ENCODE measurements at regions not wholly inside any gene's neighbourhood (a gene's known extent, or its start where the extent isn't known, plus 50 kb on each side); places are given as distances from the start of the nearest gene placed in this dataset.

DNA sequence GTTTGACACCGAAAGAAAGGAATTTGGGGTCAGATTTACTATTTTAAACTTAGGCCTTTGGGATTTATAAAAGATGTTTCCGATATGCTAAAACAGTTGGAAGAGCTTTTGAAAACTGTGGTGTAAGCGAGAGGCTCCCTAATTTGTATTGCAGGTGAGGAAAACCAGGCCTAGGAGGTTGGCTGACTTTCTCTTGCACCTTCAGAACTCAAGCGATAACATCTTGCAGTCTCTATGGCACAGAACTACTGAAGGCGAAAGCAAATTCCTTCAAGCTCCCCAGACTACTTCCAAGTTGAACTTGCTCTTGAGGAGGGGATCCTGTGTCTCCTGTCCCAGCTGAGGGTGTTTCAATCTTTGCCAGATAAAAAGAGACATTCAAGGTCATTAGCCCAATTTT, 685.7 kb downstream of the ADGRL2 start:
- no peak overlapping the region for H3K4me2 ChIP-seq (ENCODE audit: low read length)
- no peaks in the 10 kb centered on the region for H3K79me2 ChIP-seq (ENCODE audit: control insufficient read depth, low read length)
- H3K9me2 ChIP-seq (replicated peaks; ENCODE audit: control insufficient read depth, low read length) = no peaks in the 10 kb centered on the region
- H3K4me3 ChIP-seq (ENCODE audit: low read length) = no peak overlapping the region
- no peaks in the 10 kb centered on the region for H3K4me1 ChIP-seq (ENCODE audit: control insufficient read depth, low read length)
- H4K20me1 ChIP-seq (ENCODE audit: control insufficient read depth, insufficient read depth, low read depth, low read length) = no peaks in the 10 kb centered on the region
- H3K9me3 ChIP-seq (ENCODE audit: control insufficient read depth, insufficient read depth, low read length) = no peaks in the 10 kb centered on the region; the same call in 1 of the 2 replicates
- no peak overlapping the region for H3K27ac ChIP-seq (ENCODE audit: low read depth, low read length)
- no peaks in the 10 kb centered on the region for H3F3A ChIP-seq (ENCODE audit: control insufficient read depth, insufficient read depth)
- TF ChIP-seq, protein P1, sequence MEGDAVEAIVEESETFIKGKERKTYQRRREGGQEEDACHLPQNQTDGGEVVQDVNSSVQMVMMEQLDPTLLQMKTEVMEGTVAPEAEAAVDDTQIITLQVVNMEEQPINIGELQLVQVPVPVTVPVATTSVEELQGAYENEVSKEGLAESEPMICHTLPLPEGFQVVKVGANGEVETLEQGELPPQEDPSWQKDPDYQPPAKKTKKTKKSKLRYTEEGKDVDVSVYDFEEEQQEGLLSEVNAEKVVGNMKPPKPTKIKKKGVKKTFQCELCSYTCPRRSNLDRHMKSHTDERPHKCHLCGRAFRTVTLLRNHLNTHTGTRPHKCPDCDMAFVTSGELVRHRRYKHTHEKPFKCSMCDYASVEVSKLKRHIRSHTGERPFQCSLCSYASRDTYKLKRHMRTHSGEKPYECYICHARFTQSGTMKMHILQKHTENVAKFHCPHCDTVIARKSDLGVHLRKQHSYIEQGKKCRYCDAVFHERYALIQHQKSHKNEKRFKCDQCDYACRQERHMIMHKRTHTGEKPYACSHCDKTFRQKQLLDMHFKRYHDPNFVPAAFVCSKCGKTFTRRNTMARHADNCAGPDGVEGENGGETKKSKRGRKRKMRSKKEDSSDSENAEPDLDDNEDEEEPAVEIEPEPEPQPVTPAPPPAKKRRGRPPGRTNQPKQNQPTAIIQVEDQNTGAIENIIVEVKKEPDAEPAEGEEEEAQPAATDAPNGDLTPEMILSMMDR (IDR thresholded peaks at IDR 0.05; ENCODE audit: low read depth, low read length, poor library complexity, severe bottlenecking) = no peak
- TF ChIP-seq EZH2phosphoT487 (IDR thresholded peaks at IDR 0.05; ENCODE audit: borderline replicate concordance, low read length) = no peak
- H3K27me3 ChIP-seq (ENCODE audit: control insufficient read depth, low read length) = no peaks in the 10 kb centered on the region
- H3K36me3 ChIP-seq (ENCODE audit: control insufficient read depth, low read length) = no peaks in the 10 kb centered on the region

DNA sequence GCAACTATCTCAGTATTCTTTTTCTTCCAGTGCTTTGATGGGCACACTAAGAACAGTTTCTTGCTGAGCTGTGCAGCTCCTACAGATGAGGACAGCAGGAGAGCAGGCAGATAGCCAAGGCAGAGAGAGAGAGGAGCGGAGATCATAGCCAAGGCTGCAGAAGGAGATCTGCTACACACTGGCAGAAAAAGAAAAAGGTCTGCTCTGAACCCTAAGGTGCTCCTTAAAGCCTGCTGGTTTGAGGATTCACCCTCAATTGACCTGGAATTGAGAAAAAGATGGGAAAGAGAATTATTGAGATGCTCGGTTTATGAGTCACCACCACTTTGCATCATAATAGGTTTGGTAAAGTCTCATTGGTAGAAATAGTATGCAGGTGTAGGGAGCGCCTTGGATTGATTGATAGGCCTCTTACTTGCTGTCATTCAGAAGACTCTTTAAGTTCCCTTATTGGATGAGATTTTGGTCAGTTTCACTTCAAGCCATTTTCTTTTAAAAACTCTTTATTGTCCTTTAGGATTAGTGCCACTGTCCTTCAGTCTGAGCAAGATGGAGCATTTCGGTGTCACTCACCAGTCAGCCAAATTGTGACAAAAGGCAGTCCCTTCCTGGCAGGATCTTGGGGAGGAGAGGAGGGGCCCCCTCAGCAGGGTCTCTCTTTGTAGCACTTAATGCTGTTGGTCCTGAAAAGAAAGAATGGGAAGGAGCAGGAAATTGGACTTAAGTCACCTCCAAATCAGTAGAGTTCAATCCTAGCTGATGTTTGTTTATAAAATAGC, 685.0 kb downstream of the ADGRL2 start:
- Histone ChIP-seq H3K79me2 (ENCODE audit: control insufficient read depth, low read length) (no peaks in the 10 kb centered on the region), H4K20me1 (ENCODE audit: control insufficient read depth, insufficient read depth, low read depth, low read length) (no peaks in the 10 kb centered on the region), H3K9me3 (ENCODE audit: control insufficient read depth, insufficient read depth, low read length) (no peaks in the 10 kb centered on the region; the same call in 1 of the 2 replicates), H3F3A (ENCODE audit: control insufficient read depth, insufficient read depth) (no peaks in the 10 kb centered on the region), H3K36me3 (ENCODE audit: control insufficient read depth, low read length) (no peaks in the 10 kb centered on the region), H3K27me3 (ENCODE audit: control insufficient read depth, low read length) (no peaks in the 10 kb centered on the region), H3K4me2 (ENCODE audit: low read length) (no peak overlapping the region), H3K9me2 (replicated peaks; ENCODE audit: control insufficient read depth, low read length) (no peaks in the 10 kb centered on the region), H3K4me3 (ENCODE audit: low read length) (no peak overlapping the region), H3K27ac (ENCODE audit: low read depth, low read length) (no peak overlapping the region), H3K4me1 (ENCODE audit: control insufficient read depth, low read length) (no peaks in the 10 kb centered on the region)
- TF ChIP-seq, protein P1 (IDR thresholded peaks at IDR 0.05; ENCODE audit: low read depth, low read length, poor library complexity, severe bottlenecking) = no peak
- no peak for TF ChIP-seq EZH2phosphoT487 (IDR thresholded peaks at IDR 0.05; ENCODE audit: borderline replicate concordance, low read length)

DNA sequence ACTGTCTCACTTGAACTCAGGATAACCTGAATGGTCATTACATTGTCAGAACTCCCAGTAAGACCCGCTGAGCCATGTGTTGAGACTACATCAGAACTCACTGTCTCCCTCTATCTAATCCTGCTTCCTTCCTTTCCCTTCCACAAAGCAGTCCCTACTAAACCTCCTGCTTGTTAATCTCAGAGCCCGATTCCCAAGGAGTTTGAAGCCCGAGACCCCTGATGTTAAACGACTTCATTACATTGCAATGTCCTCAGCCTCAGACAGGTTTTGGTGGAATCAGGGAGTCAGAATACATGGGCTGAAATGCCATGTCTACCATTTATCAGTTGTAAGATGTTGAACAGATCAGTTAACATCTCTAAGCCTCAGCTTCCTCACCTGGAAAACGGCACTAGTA, 682.4 kb downstream of the ADGRL2 start:
- Histone ChIP-seq H3F3A (ENCODE audit: control insufficient read depth, insufficient read depth) (no peaks in the 10 kb centered on the region), H3K27me3 (ENCODE audit: control insufficient read depth, low read length) (no peaks in the 10 kb centered on the region), H3K79me2 (ENCODE audit: control insufficient read depth, low read length) (no peaks in the 10 kb centered on the region), H3K4me1 (ENCODE audit: control insufficient read depth, low read length) (no peaks in the 10 kb centered on the region), H3K4me3 (ENCODE audit: low read length) (no peak overlapping the region), H3K36me3 (ENCODE audit: control insufficient read depth, low read length) (no peaks in the 10 kb centered on the region), H3K9me2 (replicated peaks; ENCODE audit: control insufficient read depth, low read length) (no peaks in the 10 kb centered on the region), H4K20me1 (ENCODE audit: control insufficient read depth, insufficient read depth, low read depth, low read length) (no peaks in the 10 kb centered on the region), H3K9me3 (ENCODE audit: control insufficient read depth, insufficient read depth, low read length) (no peaks in the 10 kb centered on the region; the same call in 1 of the 2 replicates), H3K4me2 (ENCODE audit: low read length) (no peak overlapping the region), H3K27ac (ENCODE audit: low read depth, low read length) (no peak overlapping the region)
- TF ChIP-seq EZH2phosphoT487 (IDR thresholded peaks at IDR 0.05; ENCODE audit: borderline replicate concordance, low read length) = no peak
- TF ChIP-seq, protein P1 (IDR thresholded peaks at IDR 0.05; ENCODE audit: low read depth, low read length, poor library complexity, severe bottlenecking) = no peak
